Stimulated activated CD4-positive, alpha-beta T cell treated with anti-CD3 and anti-CD28 coated beads, Interleukin-15, amount 100 ng/mL, for 48 hours (primary cell): ENCODE measurements at regions not wholly inside any gene's neighbourhood (a gene's known extent, or its start where the extent isn't known, plus 50 kb on each side); places are given as distances from the start of the nearest gene placed in this dataset.
"Not testable (repeated sequence)": the region's sequence is repeated elsewhere in the genome, so short reads cannot be mapped to it uniquely, and the experiment has no call there.

Experiments
- DNase-seq, 2 donors: peaks; one replicate each; pipeline ENCODE4 v3.0.0-alpha.2; 2020; ENCODE audit warnings: low read depth in 2 of 2

DNA sequence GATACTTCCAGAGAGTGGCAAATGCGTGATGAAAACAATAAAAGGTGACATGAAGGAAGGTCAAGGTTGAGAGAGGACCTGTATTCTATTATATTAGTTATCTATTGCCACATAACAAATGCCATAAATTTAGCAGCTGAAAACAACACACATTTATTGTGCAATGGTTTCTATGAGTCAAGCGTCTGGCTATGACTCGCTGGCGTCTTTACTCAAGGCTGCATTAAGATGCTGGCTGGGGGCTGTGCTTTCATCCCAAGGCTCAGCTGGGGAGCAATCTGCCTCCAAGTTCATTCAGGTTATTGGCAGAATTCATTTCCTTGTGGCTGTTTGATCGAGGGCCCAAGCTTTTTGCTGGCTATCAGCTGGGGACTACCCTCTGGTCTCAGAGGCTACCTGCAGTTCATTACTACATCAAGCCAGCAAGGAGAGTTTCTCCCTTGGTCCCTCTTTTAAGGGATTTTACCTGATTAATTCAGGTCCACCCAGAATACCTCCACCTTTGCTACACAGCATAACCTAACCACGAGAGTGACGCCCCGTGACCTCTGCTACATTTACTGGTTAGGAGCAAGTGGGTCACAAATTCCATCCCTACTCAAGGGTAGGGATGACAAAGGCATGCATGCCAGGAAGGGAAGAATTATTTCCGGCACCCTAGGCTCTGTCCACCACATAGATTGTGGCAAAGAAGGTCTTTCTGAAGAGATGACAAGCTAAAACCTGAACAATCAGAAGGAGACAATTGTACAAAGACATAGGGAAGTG, 549.1 kb downstream of the MN1 start:
- DNase-seq, result no peak

- no peak for DNase-seq
Measured at GRCh38 chr22:27253108-27253902, 548.3 kb downstream of the MN1 start.

DNA sequence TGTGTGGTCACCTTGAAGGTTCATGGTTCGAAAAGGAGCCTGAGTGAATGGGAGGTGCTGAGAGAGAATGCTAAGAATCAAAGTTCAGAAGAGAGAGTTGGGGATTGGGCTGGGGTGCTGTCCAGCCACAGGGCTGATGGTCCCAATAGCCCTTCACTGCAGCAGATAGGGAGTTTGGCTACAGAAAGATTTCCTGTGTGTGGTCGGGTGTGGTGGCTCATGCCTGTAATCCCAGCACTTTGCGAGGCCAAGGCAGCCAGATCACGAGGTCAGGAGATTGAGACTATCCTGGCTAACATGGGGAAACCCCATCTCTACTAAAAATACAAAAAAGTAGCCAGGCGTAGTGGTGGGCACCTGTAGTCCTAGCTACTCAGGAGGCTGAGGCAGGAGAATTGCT, 547.5 kb downstream of the MN1 start:
- DNase-seq, result not testable (repeated sequence)

- DNase-seq, result no peak
Measured at GRCh38 chr22:27255580-27255979, 546.0 kb downstream of the MN1 start.

DNA sequence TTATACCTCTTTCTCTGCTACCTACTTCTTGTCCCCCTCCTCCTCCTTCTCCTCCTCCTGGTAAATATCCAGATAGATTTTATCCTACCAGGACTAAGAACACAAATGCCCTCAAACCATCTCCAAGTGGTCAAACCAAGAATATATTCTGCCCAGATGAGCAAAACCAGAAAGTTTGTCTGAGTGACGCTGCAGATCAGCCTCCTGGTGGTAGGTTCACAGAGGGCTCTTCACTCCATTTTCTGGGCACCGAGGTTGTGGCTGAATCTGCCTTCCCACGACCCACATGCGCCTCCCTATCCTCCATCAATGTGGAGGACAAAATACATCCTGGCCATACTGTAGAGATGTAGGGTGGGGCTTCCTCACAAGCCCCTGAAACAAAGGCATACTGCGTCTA, 543.6 kb downstream of the MN1 start:
- no peak for DNase-seq

DNA sequence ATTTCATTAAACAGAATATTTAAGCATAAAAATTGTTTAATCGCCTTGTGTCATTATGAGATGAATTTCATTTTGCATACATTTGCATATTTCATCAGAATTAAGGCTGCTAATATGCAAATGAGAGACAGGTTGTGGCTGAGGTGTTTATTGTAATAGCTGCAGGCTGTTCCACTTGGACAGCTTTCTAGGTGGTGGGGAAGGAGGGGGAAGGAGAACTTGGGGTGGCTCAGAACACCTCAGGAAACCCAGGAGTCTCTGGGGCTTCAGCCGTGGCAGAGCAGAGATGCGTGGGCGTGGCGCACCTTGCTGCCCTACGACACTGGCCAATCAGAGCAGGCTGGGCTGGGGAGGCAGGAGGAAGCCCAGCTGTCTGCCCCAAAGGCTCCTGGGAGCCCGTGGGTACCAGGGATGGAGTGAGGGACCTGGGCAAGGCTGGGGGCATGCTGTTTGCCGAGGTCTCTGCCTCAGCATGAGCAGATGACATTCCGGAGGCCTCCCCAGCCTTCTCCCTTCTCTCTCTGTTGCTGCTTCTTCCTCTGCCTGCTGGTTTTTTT, 542.9 kb downstream of the MN1 start:
- no peak for DNase-seq

- no peak for DNase-seq
Measured at GRCh38 chr22:27259433-27259832, 542.1 kb downstream of the MN1 start.

GRCh38 chr22:27260087-27260698, 541.4 kb downstream of the MN1 start:
- no peak for DNase-seq

DNA sequence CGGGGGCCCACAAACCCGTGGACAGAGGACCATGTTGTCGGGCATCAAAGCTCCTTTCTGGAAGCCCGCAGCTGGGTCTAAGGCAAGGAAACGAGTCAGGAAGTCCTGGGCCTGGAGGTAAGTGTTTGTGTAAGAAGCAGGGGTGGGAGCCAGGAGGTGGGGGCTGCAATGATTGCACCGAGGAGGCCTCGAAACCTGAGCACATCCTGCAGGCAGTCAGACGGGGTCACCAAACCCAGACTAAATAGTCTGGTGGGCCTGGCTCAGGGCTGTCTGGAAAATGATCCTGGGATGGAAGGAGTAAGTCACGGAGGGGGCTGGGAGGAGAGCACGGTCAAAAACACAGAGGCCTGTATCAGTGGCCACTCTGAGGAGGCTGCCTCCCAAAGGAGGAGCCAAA, 539.2 kb downstream of the MN1 start:
- no peak for DNase-seq

DNA sequence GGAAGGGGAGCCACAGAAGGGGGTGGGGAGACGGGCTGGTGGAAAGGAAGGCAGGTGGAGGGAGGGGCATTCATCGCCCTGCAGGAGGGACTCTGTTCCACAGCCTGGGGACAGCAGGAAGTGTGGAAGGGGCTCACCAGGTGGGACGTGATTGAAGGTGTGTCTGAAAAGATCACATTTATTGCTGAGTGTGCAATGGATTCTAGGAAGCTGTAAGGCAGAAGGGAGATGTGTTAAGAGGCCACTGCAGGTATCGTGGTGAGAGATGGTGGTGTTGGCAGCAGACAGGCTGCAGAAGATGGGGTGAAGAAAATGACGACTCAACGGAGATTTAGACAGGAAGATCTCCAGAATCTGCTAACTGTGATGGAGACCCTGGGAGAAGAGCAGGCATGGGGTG, 537.4 kb downstream of the MN1 start:
- DNase-seq, result no peak

DNA sequence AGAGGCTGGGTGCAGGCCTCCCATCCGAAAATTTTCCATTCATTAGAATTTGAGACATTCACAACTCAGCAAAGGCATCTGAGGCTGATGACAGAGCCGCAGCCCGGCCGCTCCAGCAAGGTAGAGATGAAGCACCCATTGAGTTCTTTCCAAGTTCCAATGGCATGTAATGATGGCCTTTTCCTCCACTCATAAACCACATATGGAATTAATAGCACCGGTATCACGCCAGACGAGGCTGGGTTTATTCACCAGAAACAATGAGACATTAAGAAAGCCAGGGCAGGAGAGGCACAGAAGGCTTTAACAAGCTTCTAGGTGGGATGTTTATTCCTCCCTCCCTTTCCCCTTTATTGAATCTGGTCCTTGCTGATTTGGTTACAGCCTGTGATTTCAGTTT, 534.4 kb downstream of the MN1 start:
- DNase-seq, result no peak

GRCh38 chr22:27269751-27270543, 531.6 kb downstream of the MN1 start:
- no peak for DNase-seq

- no peak for DNase-seq
Measured at GRCh38 chr22:27270818-27271510, 530.6 kb downstream of the MN1 start.

DNA sequence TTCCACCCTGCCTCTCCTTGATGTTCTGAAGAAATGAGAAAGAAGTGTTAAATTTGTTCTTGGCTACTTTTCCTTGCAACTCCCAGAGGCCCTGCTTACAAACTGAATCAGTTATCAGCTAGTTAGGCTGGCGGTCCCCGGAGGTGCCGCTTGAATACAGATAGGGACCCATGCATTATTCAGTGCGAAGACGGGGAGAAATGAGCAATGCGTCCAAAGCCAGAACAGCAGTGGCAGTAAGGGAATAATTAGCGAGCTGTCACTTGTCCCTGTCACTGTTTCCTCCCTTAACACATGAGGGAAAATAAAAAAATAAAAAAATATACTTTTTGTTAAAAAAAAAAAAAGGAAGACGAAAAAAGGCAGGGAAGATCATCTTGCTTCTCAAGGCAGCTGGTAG, 528.1 kb downstream of the MN1 start:
- DNase-seq, result no peak

DNA sequence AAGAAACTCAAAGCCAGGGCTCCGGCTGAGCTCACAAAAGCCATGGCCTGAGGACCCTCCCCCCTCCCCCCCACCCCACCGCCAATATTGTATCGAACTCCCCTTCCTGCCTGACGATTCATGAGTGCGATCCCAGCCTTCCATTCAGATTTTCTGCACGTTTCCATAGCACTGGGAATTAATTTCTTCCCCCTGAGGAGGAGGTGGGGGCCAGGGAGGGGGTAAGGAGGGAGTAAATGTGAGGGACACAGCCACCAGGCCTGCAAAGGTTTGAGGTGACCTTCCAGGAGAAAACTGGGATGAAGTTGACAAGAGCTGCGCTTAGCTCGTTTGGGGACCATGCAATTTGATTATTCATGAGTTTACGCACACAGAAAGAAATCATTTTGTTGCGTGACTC, 527.7 kb downstream of the MN1 start:
- DNase-seq, result no peak

DNA sequence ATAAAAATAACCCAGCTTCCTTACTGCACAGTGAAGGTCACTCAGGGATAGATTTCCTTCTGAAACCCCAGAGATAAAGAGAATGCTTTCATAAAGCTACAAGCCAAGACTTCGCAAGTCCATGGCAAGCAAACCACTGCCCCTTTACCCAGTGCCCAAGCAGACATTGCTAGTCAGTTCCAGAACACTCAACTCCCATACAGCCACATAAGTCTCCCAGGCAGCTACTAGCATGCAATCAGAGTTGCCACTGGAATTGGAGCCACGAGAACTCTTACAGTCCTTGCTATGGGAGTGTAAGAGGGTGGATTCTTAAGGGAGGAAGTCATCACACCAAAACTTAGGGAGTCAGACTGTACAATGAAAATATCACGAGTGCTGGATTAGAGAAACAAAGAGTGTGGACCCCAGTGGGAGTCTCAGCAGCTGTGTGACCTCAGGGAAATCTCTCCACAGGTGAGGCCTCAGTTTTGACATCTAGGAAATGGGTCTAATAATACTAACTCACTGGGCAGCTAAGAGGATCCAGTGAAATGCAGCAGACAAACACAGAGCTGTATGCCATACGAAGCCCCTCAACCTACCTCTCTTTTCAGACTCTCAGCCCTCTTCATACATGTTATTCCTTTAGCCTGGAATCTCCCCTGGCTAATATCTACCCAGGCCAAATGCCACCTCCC, 526.6 kb downstream of the MN1 start:
- no peak for DNase-seq

DNA sequence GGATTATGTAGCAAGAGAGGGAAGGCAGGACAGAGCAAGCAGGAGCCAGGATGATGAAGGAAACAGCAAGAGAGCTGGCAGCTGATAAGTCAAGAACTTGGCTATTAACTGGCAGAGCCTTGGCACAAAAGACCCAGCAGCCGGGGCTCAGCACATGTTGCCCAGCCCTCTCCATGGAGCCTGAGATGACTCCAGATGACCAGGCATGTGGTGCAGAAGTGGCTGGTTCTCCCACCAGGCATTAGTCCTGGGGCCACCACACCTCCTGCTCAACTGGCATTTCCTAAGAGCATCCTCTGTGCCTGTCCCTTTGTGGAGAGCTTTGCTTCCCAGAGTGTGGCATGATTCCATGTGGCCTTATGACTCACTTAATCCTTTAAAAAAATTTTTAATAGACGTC, 522.6 kb downstream of the MN1 start:
- DNase-seq, result no peak

DNA sequence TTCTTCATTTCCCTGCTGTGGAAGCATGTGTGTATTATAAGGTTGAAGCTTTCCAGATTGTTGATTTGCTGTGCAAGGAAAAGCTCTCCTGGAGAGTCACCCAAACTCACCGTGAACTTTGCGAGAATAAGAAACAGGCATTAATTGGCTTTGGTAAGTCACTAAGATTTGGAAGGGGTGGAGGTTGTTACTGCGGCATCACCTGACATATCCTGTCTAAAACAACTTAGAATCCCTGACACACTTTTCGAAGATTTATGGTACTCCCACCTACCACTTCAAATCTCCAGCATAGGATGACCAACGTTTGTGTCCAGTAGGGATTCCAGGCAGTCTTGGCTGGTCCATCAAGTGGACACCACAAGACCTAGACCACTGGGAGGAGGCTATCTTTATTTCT, 518.3 kb downstream of the MN1 start:
- no peak for DNase-seq

DNA sequence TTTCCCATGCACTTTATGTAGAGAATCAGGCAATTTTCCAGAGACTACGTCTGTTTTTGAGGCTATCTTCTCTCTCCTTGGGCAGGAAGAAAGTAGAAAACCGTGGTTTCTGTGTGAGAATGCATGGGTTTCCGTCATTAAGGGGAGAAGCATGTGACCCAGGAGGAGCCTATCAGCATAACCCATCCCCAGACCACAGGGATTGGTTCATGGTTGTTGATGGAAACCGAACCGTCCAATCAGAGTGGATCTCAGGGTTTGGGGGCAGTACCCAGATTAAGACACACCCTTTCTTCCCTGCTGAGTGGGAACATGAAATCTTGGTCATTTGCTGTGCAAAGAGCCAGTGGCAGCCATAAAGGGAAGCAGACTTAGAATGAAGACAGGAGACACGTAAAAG, 517.8 kb downstream of the MN1 start:
- DNase-seq, result no peak

DNA sequence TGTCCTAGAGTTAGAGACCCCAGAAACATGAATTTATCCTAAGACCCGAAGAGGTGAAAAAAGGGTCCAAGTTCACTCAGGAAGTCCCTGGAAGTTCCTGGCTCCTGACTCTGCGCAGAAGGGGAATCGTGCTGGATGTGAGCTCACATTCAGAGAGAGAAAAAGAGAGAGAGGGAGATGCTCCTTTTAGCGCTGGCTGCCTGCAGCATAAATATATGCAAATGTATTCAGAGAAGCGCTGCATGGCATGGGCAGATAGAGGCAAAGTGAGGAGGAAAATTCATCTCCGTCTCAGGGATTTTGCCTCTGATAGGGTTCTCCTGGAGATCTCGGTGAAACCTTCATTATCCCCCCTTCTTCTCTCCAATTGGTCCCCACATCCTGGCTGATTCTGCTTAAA, 517.2 kb downstream of the MN1 start:
- no peak for DNase-seq

DNA sequence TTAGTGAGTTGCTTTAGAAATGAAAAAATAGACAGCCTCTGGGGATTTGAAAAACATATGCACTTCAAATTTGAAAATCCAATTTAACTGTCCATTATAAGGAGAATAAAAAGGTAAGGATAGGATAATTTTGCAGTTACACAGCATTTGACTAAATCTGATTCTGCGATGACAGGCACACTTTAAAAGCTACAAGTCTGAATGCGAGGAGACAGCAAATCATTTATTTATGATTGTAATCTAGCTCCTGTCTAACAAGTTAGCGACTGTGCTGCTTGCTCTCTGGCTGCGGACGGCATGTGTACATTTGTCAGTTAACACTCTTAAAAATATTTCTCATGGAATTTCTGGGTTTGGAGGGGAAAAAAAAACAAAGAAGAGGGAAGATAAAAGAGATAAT, 514.8 kb downstream of the MN1 start:
- DNase-seq, result no peak
